Fibroblast of the conjunctiva (primary cell): ENCODE measurements at regions not wholly inside any gene's neighbourhood (a gene's known extent, or its start where the extent isn't known, plus 50 kb on each side); places are given as distances from the start of the nearest gene placed in this dataset.
"Not testable (repeated sequence)": the region's sequence is repeated elsewhere in the genome, so short reads cannot be mapped to it uniquely, and the experiment has no call there.

Source experiments
- DNase-seq: peaks from one replicate; pipeline ENCODE4 v3.0.0-alpha.2; 2010; ENCODE audit warnings: low read depth

DNA sequence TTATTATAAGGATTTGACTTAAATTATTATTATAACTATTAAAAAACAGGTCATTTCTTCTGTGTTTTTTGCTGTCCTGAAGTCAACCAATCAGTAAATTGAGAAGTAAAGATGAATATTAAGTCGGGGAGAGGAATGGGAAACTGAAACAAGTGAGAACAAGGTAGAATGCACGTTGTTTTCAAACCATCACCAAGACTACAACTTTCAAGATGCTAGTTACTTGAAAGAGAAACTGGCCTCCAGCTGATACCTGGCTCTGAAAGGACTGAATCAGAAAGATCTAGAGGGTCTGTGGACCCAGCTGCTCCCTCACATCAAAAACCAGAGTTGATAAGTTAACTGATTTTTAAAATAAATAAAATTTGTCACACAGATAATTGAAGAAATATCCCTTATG is 1301.5 kb upstream of the ATXN8OS start:
- no peak for DNase-seq

DNA sequence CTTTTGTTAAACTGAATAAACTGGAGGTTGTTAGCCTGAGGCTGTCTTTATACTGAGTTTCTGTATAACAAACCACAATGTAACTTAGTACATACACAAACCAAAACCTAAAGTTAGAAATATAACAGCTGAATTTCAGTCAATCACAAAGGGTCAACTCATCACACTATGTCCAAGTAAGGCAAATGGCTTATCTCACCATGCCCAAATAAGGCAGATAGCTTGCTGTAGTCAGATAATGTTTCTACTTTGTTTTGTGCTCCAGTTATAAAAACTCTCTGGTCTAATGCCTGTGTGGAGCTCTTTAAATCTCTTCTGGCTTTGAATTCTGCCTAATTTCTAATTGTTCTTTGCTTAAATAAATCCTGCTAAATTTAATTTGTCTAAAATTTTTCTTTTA is 1323.4 kb upstream of the ATXN8OS start:
- no peak for DNase-seq

DNA sequence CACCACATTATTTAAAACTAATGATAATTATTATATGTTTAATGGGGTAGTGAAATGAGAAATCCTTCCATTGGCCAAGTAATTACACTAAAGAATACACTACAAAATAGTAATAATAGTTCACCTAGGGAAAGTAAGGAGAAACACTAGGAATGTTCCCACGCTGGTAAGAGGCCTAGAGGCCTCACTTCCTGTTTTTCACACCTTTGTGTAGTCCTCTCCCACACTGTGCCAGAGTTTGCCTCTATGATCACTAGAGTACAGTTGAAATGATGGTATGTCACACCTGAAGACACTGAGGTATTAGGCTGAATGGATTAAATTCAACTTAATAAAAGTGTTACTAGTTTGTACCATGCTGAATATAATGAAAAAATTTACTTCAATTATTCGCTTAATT is 1348.0 kb upstream of the ATXN8OS start:
- DNase-seq, result no peak

DNA sequence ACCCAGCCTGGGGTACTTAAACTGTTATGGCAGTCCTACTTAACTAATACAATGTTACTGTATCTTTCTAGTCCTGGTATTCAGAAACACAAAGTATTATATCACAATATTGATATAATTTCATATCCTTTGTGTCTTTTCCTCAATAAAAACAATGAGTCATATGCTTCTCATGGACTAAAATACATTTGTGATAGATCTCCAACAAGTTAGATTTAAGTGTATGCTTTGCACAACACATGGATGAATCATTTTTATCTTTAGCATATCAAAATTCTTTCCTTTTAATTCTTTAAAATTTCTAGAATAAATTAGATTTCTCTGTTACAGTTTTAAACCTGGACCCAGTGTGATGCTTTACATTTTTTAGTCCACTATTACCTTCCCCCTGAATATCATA is 1357.8 kb upstream of the ATXN8OS start:
- no peak for DNase-seq

DNA sequence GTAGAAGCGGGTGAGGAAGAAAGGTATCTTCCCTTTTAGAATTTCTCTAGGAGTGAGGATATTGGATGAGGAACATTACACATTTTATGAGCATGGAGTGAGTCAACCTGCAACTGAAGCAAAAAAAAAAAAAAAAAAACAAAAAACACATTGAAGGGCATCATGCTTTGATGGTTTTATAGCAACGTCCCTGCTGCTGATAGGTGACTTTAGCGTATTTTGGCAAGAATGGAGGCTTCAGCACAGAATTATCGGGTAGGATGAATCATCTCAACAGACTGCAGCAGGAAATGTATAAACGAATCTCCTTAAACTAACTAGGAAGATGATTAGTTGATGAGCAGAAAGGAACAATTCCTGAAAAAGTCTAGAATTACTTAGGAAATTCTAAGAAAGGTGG is 1359.6 kb upstream of the ATXN8OS start:
- DNase-seq, result no peak

DNA sequence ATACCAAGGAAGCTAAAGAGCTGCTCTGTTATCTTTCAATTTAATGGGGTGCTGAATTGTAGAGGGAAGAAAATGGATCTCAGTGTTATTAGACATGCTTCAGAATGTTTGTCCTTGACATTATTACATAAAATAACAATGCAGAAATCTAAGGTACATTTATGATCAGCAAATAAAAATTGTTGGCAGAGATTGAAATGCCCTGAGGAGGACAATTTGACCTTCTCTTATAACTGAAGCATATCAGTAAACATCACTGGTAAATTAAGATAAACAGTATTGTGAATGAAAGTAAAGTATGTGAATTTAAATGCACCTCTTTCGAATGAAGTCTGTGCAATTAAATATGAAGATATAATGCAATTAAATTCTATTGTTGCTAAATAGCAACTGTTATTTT is 1362.1 kb upstream of the ATXN8OS start:
- no peak for DNase-seq

DNA sequence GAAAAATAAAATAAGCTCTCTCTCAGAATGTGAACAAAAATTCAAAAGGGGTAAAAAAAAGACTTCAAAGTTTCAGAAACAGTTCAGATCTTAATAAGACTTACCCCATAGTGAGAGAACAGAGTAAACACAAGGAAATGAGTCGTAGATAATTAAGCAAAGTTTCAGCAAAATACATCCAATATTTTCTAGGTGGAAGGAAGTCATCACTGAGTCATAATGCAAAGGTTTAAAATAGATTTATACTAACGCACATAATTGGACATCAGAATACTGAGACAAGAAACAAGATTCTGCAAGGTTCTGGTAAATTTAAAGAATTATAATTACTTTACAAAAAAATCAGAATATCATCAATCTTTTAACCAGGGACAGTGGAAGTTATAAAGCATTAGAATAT is 1370.7 kb upstream of the ATXN8OS start:
- no peak for DNase-seq

DNA sequence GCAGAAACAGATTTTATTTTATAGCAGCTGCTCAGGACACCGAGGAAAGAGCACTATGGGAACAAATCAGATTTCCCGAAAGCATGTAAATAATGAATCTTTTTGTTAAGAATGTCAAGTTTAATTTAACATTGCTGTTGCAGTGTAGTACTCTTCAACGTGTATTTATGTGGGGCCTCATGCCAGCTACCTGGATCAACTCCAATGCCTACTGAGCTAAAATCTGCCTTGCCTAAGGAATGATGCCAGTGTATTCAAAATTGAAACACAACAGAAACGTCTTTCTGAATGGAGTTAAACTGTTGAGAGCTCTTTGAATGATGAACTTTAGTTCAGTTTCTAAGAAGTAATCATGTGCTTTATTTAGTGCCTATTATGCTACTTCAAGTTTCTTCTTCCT is 1379.8 kb upstream of the ATXN8OS start:
- DNase-seq, result no peak

DNA sequence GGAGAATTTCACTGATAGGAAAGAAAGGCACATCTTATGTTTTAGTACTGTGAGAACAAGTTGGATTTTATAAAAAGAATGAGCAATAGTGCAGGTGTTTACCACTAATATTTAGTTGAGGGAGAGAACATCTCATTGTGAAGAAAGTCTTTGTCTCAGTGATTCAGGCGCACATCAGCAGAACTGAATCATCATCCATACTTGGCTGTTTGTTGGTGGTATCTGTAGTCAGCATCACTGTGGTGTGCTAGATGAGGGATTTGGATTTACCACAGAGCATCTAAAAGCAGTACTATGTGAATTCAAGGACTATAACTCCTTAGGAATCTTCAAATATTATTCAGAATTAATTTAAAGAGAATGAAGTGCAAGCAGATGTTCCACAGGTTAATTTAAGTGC is 1380.5 kb upstream of the ATXN8OS start:
- DNase-seq, result no peak

DNA sequence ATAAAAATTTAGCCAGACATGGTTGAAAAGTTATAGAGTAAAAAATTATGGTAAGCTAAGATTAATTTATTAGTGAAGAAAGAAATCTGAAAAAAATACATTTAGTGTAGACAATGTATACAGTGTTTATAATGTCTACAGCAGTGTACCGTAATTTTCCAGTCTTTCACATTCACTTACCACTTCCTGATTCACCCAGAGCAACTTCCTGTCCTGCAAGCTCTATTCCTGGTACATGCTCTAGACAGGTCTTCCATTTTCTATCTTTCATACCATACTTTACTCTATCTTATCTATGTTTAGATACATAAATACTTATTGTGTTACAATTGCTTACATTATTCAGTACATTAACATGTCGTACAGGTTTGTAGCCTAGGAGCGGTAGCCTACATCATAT is 1387.8 kb upstream of the ATXN8OS start:
- DNase-seq, result no peak

DNA sequence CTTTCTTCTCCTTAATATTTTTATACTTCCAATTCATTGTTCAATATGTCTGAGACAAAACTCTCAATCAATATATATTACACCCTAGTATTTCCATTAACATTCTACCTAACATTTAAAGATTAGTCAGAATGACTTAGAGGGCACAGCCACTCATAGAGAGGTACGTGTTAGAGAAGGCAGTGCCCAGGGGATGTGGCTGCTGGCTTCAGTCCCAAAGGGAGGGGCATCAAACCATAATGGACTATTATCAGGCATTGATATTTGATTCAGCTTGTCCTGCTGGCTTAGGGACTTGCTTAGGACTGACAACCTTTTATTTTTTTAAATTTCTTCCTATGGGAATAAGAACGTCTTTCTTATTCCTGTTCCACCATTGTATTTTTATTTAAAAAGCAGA is 1392.0 kb upstream of the ATXN8OS start:
- no peak for DNase-seq

DNA sequence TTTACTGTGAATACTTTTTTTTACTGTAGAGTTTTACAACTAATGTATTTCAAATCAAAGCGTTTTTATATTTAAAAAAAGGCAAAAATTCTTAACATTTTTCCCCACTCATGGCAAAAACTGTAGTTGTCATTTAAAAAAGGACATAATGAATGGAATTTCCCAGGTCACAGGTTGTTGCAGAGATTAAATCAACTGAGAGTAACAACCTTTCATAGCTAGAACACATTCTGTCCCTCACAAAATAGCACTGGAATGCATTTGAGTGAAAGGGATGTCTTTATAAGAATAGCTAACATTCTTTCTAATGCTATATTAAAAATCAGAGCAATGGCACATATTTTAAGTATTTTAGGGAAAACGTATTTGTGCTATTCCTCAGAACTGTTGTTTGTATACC is 1393.3 kb upstream of the ATXN8OS start:
- DNase-seq, result no peak

DNA sequence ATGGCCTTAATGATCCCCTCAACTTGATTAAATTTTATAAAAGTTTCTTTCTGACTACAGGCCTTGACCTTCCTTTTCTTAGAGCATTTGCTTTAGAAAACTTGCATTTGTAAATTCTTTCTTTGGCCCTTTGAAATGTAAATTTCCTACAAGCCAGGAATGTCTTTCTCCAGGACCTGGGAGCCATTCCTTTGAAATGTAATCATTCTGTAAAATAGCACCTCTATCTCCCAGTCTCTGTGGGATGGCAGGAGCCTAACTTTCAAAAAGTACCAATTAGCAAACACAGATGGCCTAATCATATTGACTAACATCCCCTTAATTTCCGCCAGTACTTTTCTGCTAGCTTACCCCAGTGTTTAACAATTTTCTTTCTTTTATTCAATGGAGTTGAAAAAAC is 1394.2 kb upstream of the ATXN8OS start:
- DNase-seq, result no peak

DNA sequence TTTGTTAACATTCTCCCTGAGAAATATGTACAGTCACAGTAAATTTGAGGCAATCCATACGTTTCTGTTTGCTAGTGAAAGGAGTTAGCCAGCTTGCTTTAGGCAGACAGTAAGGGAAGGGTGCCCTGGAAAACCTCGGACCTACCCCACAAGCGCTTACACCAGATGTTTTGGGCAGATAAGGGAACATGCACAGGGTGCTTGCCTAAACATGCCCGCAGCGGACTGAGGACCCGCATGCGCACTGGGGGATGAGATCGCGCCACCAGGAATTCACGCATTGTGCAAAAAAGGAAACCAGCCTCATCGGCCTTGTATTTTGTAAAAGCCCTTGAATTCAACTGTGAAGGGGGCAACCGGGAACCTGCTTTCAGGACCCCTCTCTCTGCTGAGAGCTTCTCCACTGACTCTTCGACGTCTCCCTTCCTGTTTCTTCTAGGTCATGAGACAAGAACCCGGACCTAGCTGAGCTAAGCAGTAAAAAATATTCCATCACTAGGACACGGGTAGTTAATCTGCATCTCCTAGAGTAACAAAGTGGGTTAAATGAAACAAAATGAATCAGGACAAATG is 1399.2 kb upstream of the ATXN8OS start:
- no peak for DNase-seq

DNA sequence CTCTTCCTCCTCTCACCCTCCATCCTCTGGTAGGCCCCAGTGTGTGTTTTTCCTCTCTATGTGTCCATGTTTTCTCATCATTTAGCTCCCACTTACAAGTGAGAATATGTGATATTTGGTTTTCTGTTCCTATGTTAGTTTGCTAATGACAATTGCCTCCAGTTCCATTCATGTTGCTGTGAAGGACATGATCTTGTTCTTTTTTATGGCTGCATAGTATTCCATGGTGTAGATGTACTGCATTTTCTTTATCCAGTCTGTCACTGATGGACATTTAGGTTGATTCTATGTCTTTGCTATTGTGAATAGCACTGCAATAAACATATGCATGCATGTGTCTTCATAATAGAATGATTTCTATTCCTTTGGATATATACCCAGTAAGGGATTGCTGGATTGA is 1401.6 kb upstream of the ATXN8OS start:
- not testable (repeated sequence) for DNase-seq

DNA sequence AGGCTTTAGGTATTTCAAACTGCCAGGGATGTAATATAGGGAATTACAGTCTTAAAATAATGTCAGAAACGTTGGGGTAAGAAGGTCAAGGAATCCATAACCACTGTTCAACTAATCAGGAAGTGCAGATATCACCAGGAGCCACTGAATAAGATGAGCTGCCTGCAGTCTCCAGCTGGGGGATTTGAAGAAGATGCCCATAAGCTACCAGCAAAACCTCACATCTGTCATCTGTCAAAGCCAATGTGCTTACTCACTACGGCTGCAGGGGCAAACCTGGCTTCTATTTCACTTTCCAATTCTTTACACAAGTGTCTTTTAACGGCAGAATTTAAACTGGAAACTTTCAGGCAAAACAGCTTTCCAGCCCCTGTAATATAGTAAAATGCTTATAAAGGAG is 1410.1 kb upstream of the ATXN8OS start:
- no peak for DNase-seq

DNA sequence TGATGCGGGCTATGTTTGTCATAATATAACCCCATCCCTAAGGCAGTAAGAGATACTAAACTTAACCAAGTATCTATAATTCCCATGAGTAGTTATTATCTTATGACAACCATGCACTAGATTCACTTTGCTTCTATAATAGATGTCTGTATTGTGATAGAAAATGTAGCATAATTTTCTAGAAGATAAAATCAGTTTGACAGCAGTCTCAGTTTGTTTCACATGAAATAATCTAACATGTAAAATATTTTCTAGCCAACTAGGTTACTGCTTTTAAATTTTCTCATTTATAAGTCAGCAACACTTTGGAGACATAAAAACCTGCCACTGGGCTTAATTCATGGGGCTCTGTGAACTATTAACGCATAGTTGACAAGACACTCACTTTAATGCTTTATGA is 1410.7 kb upstream of the ATXN8OS start:
- DNase-seq, result no peak

DNA sequence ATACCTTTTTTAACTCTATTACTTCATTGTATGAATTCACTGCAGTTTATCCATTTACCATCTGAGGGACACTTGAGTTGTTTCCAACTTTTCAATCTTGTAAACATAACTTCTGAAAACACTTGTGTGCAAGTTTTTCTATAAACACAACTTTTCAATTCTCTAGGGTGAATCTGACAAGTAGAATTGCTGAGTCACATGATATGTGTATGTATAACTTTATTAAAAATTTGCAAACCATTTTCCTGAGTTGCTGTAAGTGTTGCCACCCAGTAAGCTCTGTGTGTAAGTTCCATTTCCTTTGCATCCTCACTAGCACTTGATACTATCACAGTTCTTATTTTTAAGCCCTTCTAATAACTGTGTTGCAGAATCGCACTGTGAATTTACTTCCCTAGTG is 1415.6 kb upstream of the ATXN8OS start:
- no peak for DNase-seq

DNA sequence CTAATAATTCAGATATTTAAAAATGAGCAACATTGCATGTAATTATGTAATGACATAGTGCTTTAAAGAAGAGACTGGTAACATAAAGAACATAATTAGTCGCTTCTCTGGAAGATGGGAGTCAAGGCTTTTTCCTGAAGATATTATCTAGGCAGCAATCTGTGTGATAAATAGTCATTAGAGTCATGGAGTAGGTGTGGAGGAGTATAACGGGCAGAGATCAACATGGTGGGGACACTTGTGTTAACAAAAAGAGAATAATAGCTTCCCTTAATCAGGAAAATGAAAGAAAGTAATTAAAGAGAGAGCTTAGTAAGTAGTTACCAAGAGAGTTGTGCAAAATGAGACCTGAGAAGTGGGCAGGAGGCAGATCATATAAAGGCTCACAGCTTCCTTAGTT is 1417.1 kb upstream of the ATXN8OS start:
- no peak for DNase-seq

DNA sequence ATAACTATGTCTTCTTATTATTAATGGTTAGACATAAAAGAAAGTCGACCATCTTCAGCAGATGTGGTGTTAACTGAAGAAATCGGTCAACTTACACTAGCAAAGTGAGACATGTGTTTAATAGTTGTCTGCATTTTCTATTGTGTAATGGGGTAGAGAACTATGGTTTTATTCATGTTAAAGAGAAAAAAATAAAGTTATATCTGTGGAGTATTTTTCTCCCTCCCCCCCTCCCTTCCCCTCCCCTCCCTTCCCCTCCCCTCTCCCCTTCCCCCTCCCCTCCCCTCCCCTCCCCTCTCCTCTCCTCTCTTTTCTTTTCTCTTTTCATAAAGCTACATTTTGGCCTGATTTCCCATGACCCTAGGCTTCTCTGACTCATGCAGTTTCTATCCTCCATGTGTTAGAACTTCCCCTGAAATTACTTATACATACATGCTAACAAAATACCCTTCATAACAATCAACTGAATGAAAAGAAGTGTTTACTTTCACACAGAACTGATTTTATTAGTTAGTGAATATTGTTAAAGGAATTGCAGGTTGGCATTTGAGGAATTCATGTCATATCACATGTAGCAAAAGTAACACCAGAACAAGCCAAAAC is 1431.0 kb upstream of the ATXN8OS start:
- no peak for DNase-seq

DNA sequence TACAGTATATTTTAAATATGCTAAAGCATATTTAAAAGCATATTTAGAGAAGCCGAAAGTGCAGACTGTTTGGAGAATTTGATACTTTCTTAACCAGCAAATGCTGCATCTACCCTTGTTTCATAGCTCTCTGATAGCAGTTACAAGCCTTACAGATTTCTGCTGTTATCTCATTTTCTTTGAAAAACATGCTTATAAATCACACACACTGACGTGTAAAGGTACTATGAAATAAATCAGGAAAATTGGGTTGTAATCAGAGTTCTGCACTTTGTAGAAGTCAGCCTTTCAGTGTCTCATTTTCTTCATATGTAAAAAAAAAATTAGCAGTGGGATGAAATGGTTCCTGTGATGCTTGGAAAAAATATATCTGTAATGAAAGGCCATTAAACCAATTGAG is 1432.4 kb upstream of the ATXN8OS start:
- DNase-seq, result no peak

DNA sequence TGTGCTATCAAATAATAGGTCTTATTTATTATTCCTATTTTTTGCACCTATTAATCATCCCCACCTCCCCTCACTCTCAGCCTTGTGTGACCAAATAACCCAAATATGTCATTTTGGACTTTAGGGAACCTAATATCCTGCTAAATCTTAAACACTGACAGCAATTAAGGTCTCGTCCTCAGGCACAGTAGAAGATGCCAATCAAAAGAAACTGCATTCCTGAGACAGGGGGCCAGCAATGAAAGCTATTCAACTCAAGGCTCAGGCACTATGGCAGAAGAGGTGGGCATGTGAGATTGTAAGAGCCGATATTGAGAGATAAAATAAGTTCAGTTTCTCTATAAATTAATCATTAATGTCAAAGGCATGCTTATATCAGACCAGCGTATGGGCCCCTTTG is 1437.7 kb upstream of the PCDH9 start:
- DNase-seq, result no peak

DNA sequence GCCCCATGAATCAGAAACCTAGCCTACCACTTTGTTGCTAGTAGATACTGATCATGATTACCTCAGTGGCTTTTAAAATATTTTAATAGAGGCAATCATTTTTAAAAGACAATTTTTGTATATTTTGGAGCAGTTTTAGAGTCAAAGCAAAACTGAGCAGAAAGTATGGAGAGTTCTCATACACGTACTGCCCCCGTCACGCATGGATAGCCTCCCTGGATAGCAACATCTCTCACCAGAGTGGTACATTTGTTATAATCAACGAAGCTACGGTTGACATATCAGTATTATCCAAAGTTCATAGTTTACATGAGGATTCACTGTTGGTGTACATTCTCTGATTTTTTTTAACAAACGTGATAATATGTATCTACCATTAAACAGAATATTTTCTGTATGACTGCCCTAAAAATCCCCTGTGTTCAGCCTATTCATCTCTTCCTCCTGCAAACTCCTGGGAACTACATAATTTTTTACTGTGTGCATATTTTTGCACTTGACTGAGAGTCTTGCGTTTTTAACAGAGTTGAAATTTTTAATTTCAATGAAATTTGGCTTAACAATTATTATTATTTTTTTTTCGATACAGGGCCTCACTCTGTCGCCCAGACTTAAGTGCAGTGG is 1436.8 kb upstream of the PCDH9 start:
- DNase-seq, result no peak

DNA sequence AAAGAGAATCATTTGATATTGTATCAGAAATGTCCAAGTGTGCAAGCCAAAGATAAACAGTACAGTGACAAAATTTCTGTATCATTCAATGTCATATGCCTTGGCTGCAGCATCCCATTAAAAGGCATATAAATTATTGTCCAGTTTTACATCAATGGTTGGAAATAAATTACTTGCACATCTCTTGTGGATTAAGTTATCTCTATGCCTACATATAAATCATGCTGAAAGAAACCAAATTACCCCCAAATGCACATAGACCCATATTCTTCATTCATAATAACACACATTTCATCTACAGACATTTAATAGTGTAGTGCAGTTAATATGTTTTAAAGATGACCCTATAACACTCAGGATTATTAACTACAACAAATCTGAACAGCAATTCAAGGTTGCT is 1415.7 kb upstream of the PCDH9 start:
- no peak for DNase-seq
